SW480 (cell line): ENCODE measurements at regions not wholly inside any gene's neighbourhood (a gene's known extent, or its start where the extent isn't known, plus 50 kb on each side); places are given as distances from the start of the nearest gene placed in this dataset.
A peak's percentile ranks its signal among the peaks of the same experiment; 100 is the strongest.

Experiments
- DNase-seq: peaks from one replicate; pipeline ENCODE4 v3.0.0-alpha.2; 2016; ENCODE audit warnings: low spot score

- DNase-seq = no peak
These were observed 65.1 kb upstream of the FAM222A start for GRCh38 chr12:109648521-109648920.

GRCh38 chr12:109650808-109651207 lies 62.8 kb upstream of the FAM222A start:
- peak; percentile 47 for DNase-seq

GRCh38 chr12:109651596-109651995 lies 62.0 kb upstream of the FAM222A start:
- no peak for DNase-seq

- DNase-seq = no peak
These were observed 61.2 kb upstream of the FAM222A start for GRCh38 chr12:109652233-109652976.

GRCh38 chr12:109652977-109653264 lies 60.7 kb upstream of the FAM222A start:
- DNase-seq = no peak

- no peak for DNase-seq
These were observed 59.7 kb upstream of the FAM222A start for GRCh38 chr12:109653890-109654289.

GRCh38 chr12:109654357-109654756 lies 59.3 kb upstream of the FAM222A start:
- no peak for DNase-seq

GRCh38 chr12:109655578-109655977 lies 58.0 kb upstream of the FAM222A start:
- no peak for DNase-seq

- no peak for DNase-seq
These were observed 56.9 kb upstream of the FAM222A start for GRCh38 chr12:109656743-109657142.

- DNase-seq = no peak
These were observed 49.8 kb upstream of the FAM222A start for GRCh38 chr12:109663795-109664194.
